Upper lobe of left lung (tissue), 4 donors: ENCODE measurements at regions not wholly inside any gene's neighbourhood (a gene's known extent, or its start where the extent isn't known, plus 50 kb on each side); places are given as distances from the start of the nearest gene placed in this dataset.

ENCODE experiments used
- CTCF ChIP-seq, 6 experiments: fragments of 450-650 bp in 4 of 6; fragments of 200-600 bp in 2 of 6; sonication (generic) in 2 of 6; IDR thresholded peaks; one replicate each; pipeline ENCODE4 v1.5.1; 2016 to 2019; ENCODE audit warnings: antibody characterized with exemption in 6 of 6
- EP300 ChIP-seq, 4 donors: sonication (generic); formaldehyde crosslinking; IDR thresholded peaks; one replicate each; pipeline ENCODE4 v1.5.1; 2017; ENCODE audit warnings: antibody characterized with exemption in 4 of 4, control low read depth in 2 of 4
- POLR2A ChIP-seq, 4 donors: fragments of 450-650 bp; IDR thresholded peaks; one replicate each; pipeline ENCODE4 v1.5.1; 2016 to 2017; ENCODE audit warnings: antibody characterized with exemption in 4 of 4, mild to moderate bottlenecking in 2 of 4
- POLR2AphosphoS5 ChIP-seq, 2 donors: sonication (generic); formaldehyde crosslinking; IDR thresholded peaks; one replicate each; pipeline ENCODE4 v1.5.1; 2017; ENCODE audit warnings: antibody characterized with exemption in 2 of 2

GRCh38 chr9:75811692-75812091 lies 78.8 kb upstream of the PCSK5 start:
- TF ChIP-seq CTCF (IDR thresholded peaks at IDR 0.05) (no peak), POLR2AphosphoS5 (IDR thresholded peaks at IDR 0.05) (no peak), POLR2A (IDR thresholded peaks at IDR 0.05) (no peak), EP300 (IDR thresholded peaks at IDR 0.05) (no peak)
